Chondrocyte (in vitro differentiated cells): ENCODE measurements at regions not wholly inside any gene's neighbourhood (a gene's known extent, or its start where the extent isn't known, plus 50 kb on each side); places are given as distances from the start of the nearest gene placed in this dataset.
"Not testable (repeated sequence)": the region's sequence is repeated elsewhere in the genome, so short reads cannot be mapped to it uniquely, and the experiment has no call there.

Source experiments
- DNase-seq: peaks from one replicate; pipeline ENCODE4 v3.0.0; 2021; ENCODE audit warnings: mixed read lengths, low spot score
- H3K27ac Mint-ChIP-seq: one replicate; pipeline ENCODE4 v1.8.0; 2021; ENCODE audit warnings: mild to moderate bottlenecking, moderate library complexity, mixed read lengths; ENCODE audit not compliant: unreplicated experiment
- H3K27me3 Mint-ChIP-seq: 2 replicates; pipeline ENCODE4 v1.8.0; 2021; ENCODE audit warnings: low read depth, mixed read lengths
- H3K36me3 Mint-ChIP-seq: 2 replicates; pipeline ENCODE4 v1.8.0; 2021; ENCODE audit warnings: low read depth, mixed read lengths
- H3K4me1 Mint-ChIP-seq: 2 replicates; pipeline ENCODE4 v1.8.0; 2021; ENCODE audit warnings: low read depth, mild to moderate bottlenecking, mixed read lengths
- H3K4me3 Mint-ChIP-seq: one replicate; pipeline ENCODE4 v1.8.0; 2021; ENCODE audit warnings: mild to moderate bottlenecking, moderate library complexity, mixed read lengths; ENCODE audit not compliant: unreplicated experiment
- H3K9me3 Mint-ChIP-seq: 2 replicates; pipeline ENCODE4 v1.8.0; 2021; ENCODE audit warnings: low read depth, mixed read lengths
- TF ChIP-seq, protein P1 (sequence below): fragments of 200-600 bp; sonication (generic); IDR thresholded peaks from 2 replicates; pipeline ENCODE4 v1.5.0; 2021; ENCODE audit warnings: antibody characterized with exemption, mild to moderate bottlenecking, moderate library complexity

DNA sequence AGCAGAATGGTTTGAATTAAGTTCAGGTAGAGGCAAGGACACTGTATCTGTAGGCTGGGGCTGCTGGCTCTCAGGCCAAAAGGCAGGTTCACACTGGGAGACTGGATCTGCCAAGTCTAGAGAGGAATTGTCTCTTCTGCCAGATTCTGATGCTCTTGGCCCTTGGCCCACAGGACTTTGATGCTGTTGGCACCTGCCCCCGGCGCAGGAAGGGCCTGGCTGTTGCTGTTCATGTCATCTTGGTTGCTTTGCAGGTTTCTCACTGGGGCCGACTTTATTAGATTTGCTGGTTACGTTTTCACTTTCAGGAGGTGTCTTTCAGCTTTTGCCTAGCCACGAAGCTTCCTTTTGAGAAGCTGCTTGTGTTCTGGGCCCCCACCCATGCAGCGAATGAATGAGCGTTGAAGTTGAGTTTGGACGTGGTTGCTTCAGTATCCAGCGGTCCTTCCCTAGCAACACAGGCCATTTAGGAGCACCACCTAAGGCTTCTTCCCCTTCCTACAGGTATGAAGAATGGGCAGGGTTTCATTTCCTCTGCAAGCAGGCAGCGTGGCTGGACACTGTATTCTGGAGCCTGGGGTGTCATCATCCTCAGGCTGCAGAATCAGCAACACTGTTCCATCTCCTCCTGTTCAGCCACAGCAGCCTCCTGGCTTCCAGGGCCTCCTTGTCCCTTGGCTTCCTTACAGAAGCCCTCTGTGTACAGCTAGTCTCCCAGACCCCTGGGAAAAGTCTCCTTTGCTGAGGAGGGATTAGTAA is 65.6 kb upstream of the PRR23C start:
- no peaks in the 10 kb centered on the region for H3K36me3 Mint-ChIP-seq
- TF ChIP-seq, protein P1, sequence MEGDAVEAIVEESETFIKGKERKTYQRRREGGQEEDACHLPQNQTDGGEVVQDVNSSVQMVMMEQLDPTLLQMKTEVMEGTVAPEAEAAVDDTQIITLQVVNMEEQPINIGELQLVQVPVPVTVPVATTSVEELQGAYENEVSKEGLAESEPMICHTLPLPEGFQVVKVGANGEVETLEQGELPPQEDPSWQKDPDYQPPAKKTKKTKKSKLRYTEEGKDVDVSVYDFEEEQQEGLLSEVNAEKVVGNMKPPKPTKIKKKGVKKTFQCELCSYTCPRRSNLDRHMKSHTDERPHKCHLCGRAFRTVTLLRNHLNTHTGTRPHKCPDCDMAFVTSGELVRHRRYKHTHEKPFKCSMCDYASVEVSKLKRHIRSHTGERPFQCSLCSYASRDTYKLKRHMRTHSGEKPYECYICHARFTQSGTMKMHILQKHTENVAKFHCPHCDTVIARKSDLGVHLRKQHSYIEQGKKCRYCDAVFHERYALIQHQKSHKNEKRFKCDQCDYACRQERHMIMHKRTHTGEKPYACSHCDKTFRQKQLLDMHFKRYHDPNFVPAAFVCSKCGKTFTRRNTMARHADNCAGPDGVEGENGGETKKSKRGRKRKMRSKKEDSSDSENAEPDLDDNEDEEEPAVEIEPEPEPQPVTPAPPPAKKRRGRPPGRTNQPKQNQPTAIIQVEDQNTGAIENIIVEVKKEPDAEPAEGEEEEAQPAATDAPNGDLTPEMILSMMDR = no peak
- peaks cover 48% of the 10 kb centered on the region for H3K27me3 Mint-ChIP-seq
- H3K27ac Mint-ChIP-seq = no peak overlapping the region
- no peak overlapping the region for H3K4me3 Mint-ChIP-seq
- no peaks in the 10 kb centered on the region for H3K4me1 Mint-ChIP-seq
- no peak for DNase-seq
- no peaks in the 10 kb centered on the region for H3K9me3 Mint-ChIP-seq

DNA sequence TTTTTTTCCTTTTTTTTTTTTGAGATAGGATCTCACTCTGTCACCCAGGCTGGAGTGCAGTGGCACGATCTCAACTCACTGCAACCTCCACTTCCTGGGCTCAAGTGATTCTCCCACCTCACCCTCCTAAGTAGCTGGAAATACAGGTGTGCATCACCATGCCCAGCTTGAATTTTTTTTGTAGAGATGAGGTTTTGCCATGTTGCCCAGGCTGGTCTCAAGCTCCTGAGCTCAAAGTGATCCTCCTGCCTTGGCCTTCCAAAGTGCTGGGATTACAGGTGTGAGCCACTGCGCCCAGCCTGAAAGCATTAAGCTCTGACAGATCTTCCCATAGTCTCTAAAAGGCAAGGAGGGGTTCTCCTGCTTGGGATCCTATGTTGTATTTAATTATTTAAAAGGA is 66.2 kb upstream of the PRR23C start:
- H3K4me1 Mint-ChIP-seq, H3K4me3 Mint-ChIP-seq, DNase-seq, H3K36me3 Mint-ChIP-seq, H3K27ac Mint-ChIP-seq, H3K9me3 Mint-ChIP-seq: not testable (repeated sequence)
- peaks cover 46% of the 10 kb centered on the region for H3K27me3 Mint-ChIP-seq

DNA sequence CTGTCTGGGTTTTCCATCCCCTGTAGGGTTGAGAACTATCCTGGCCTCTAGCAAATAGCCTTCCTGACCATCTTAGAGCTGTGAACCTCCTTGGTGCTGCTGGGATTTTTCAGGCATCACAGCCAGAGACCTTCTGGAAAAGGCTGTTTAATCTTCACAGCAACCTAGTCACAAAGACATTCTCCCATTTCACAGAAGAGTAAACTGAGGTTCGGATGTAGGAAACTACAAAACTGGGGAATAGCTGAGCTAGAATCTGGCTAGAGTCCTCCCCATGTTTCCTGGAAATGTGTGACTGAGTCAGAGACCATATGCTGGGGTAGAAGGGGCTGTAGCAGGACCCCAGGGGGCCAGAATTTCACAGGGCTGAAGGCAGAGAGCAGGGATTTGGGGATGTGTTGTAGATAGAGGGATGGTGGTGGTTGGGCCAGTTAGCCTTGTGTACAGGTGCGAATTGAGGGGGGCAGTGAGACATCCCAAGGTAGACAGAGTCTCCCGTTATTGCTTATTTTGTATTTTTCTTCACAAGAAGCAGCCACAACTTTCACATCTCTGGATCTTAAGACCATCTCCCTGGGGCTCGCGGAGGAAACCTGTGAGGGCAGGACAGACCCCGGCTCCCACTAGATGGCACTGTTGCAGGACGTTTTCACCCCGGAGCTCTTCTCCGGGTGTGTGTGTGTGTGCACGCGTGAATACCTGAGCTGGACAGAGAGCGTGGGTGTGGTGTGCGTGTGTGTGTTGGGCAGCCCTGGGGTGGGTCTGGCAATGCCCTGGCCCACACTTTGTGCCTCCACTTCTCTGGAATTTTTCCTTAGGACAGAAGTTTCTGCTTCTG is 66.9 kb upstream of the PRR23C start:
- no peaks in the 10 kb centered on the region for H3K4me1 Mint-ChIP-seq
- no peak overlapping the region for H3K4me3 Mint-ChIP-seq
- no peaks in the 10 kb centered on the region for H3K36me3 Mint-ChIP-seq
- H3K27me3 Mint-ChIP-seq = peaks cover 43% of the 10 kb centered on the region
- TF ChIP-seq, protein P1 = peak; percentile 90
- DNase-seq = no peak
- H3K9me3 Mint-ChIP-seq = no peaks in the 10 kb centered on the region
- H3K27ac Mint-ChIP-seq = no peak overlapping the region

DNA sequence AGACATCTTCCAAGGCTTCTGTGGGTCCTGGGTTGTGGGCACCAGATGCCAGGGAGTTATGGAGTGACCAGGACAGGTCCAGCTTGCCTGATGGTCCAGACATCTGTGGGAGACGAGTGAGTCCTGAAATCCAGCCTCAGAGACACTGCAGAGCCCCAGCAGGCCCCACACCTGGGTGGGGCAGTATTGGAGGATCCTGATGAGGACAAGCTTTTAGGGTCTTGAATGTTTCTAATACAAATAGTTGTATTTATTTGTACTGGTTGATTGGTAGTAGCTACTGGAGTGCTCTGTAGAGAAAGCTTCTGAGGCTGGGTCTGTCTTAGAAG is 67.5 kb upstream of the PRR23C start:
- no peak overlapping the region for H3K4me3 Mint-ChIP-seq
- peaks cover 3% of the 10 kb centered on the region for H3K4me1 Mint-ChIP-seq
- TF ChIP-seq, protein P1 = no peak
- no peak overlapping the region for H3K27ac Mint-ChIP-seq
- no peaks in the 10 kb centered on the region for H3K36me3 Mint-ChIP-seq
- peaks cover 38% of the 10 kb centered on the region for H3K27me3 Mint-ChIP-seq
- no peaks in the 10 kb centered on the region for H3K9me3 Mint-ChIP-seq
- DNase-seq = no peak

DNA sequence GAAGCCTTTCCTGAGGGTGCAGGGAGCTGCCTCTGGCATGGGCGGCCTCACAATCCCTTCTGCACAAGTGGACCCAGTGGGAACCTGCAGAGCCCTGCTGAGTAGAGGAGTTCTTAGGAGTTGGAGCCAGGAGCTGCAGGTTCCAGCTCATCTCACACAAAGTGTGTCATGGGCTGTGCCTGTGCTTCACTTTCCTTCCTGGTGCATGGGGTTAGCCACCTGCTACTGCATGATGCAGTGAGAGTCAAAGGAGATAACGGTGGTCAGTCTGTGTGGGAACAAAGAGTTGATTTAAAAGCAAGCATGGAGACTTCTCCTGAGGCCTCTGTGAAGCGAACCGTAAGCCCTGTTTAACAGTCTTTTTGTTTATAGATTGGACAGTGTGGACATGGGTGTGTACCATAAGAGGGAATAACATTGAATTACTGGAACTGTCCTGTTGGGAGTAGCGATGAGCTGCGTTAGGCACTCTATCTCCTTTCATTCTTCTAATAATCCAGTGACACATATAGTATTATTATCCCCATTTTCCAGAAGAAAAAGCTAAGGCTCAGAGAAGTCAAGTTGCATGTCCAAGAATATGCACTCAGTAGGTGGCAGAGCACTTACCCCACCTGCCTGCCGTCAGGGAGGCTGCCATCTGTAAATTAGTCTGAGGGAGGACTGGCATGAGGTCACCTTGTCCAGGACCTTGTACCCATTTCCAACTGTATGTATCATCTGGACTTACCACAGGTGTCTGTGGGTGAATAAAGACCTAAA is 68.7 kb upstream of the PRR23C start:
- Mint-ChIP-seq H3K9me3 (no peaks in the 10 kb centered on the region), H3K4me1 (peaks cover 3% of the 10 kb centered on the region)
- no peak for DNase-seq

More for the DNA sequence above, 68.7 kb upstream of the PRR23C start:
- peaks cover 37% of the 10 kb centered on the region for H3K27me3 Mint-ChIP-seq
- no peak overlapping the region for H3K4me3 Mint-ChIP-seq
- TF ChIP-seq, protein P1 = peak; percentile 25
- H3K27ac Mint-ChIP-seq = no peak overlapping the region
- no peaks in the 10 kb centered on the region for H3K36me3 Mint-ChIP-seq
